MM.1S (cell line): ENCODE measurements at regions not wholly inside any gene's neighbourhood (a gene's known extent, or its start where the extent isn't known, plus 50 kb on each side); places are given as distances from the start of the nearest gene placed in this dataset.

Experiments used
- DNase-seq: peaks from one replicate; pipeline ENCODE4 v3.0.0-alpha.2; 2015
- H2AFZ ChIP-seq: fragments of 300-600 bp; sonication (generic); 2 replicates; pipeline ENCODE4 v1.6.0; 2016; ENCODE audit warnings: antibody characterized with exemption, low read length
- H3F3A ChIP-seq: fragments of 300-600 bp; sonication (generic); 2 replicates; pipeline ENCODE4 v1.6.1; 2016; ENCODE audit warnings: mild to moderate bottlenecking, antibody characterized with exemption, low read length, moderate library complexity, mixed read lengths; ENCODE audit not compliant: insufficient read depth
- H3K27ac ChIP-seq: fragments of 300-600 bp; sonication (generic); 2 replicates; pipeline ENCODE4 v1.5.1; 2016; ENCODE audit warnings: mild to moderate bottlenecking, low read length
- H3K27me3 ChIP-seq: fragments of 300-600 bp; sonication (generic); replicated peaks from 2 replicates; pipeline ENCODE4 v1.6.0; 2016; ENCODE audit warnings: low read length; ENCODE audit not compliant: insufficient read depth
- H3K36me3 ChIP-seq: fragments of 300-600 bp; sonication (generic); replicated peaks from 2 replicates; pipeline ENCODE4 v1.6.1; 2016; ENCODE audit warnings: mild to moderate bottlenecking, low read length, mixed read lengths; ENCODE audit not compliant: insufficient read depth
- H3K4me1 ChIP-seq: fragments of 300-600 bp; sonication (generic); 2 replicates; pipeline ENCODE4 v1.6.1; 2016; ENCODE audit warnings: low read length, mixed read lengths
- H3K4me2 ChIP-seq: fragments of 300-600 bp; sonication (generic); 2 replicates; pipeline ENCODE4 v1.6.0; 2016; ENCODE audit warnings: low read depth, low read length
- H3K4me3 ChIP-seq: fragments of 300-600 bp; sonication (generic); 2 replicates; pipeline ENCODE4 v1.5.1; 2016; ENCODE audit warnings: low read length, mixed read lengths
- H3K79me2 ChIP-seq: fragments of 300-600 bp; sonication (generic); 2 replicates; pipeline ENCODE4 v1.6.1; 2016; ENCODE audit warnings: mixed run types, low read length, mixed read lengths
- H3K9ac ChIP-seq: fragments of 300-600 bp; sonication (generic); 2 replicates; pipeline ENCODE4 v1.6.1; 2016; ENCODE audit warnings: low read length, mixed read lengths
- H3K9me2 ChIP-seq: fragments of 300-600 bp; sonication (generic); replicated peaks from 2 replicates; pipeline ENCODE4 v1.6.1; 2016; ENCODE audit warnings: mild to moderate bottlenecking, low read length, mixed read lengths; ENCODE audit not compliant: insufficient read depth
- H3K9me3 ChIP-seq: fragments of 300-600 bp; sonication (generic); replicated peaks from 2 replicates; pipeline ENCODE4 v1.6.1; 2016; ENCODE audit warnings: mild to moderate bottlenecking, low read length, mixed read lengths; ENCODE audit not compliant: insufficient read depth
- H4K20me1 ChIP-seq: fragments of 300-600 bp; sonication (generic); 2 replicates; pipeline ENCODE4 v1.6.1; 2016; ENCODE audit warnings: mild to moderate bottlenecking, low read length, moderate library complexity, mixed read lengths; ENCODE audit not compliant: insufficient read depth
- EZH2 ChIP-seq: fragments of 300-600 bp; sonication (generic); optimal IDR thresholded peaks from 2 replicates; pipeline ENCODE3; 2017; ENCODE audit warnings: low read depth, mild to moderate bottlenecking, antibody characterized with exemption, low read length, mixed read lengths
- EZH2phosphoT487 ChIP-seq: fragments of 300-600 bp; sonication (generic); IDR thresholded peaks from 2 replicates; pipeline ENCODE4 v1.6.1; 2018; ENCODE audit warnings: antibody characterized with exemption, low read length
- TF ChIP-seq, protein P1 (sequence below): fragments of 300-600 bp; sonication (generic); IDR thresholded peaks from 2 replicates; pipeline ENCODE4 v1.5.1; 2016; ENCODE audit warnings: antibody characterized with exemption, low read length, mixed read lengths

DNA sequence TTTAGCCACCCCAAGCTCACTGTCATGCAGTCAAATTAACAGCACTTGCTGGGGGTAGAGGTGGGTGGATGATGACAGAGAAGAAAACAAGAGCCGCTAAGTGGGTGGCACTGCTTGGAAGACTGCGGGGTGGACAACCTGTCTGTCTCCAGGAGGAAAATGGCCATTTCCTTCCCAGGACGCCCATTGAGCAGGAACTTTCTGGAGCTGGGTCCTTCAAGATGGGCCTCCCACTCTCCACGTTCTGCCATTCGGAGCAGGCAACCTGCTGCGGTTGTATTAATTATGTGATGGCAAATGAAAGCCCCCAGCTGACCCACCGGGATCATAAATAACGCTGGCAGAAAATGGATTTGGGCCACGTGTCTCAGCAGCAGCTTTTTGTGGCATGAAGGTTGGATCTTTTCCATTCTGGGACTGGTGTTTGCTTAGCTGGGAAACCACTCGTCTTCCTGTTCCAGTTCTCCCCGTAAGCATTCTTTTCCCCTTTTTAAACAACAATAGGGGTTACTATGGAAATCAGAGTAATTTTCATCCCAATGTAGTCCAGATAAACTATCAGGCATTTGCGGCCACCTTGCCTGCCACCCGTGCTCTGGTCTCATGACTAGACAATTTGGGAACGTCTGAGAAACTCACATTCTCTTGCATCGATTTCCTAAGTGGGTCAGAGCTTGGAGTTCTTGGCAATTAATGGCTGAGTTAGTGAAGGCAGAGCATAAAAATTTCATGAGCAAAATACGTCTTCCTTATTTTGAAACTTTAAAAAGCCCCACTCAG is 215.5 kb downstream of the ANKRD60 start:
- TF ChIP-seq EZH2 (no peak), EZH2phosphoT487 (no peak)
- TF ChIP-seq, protein P1, sequence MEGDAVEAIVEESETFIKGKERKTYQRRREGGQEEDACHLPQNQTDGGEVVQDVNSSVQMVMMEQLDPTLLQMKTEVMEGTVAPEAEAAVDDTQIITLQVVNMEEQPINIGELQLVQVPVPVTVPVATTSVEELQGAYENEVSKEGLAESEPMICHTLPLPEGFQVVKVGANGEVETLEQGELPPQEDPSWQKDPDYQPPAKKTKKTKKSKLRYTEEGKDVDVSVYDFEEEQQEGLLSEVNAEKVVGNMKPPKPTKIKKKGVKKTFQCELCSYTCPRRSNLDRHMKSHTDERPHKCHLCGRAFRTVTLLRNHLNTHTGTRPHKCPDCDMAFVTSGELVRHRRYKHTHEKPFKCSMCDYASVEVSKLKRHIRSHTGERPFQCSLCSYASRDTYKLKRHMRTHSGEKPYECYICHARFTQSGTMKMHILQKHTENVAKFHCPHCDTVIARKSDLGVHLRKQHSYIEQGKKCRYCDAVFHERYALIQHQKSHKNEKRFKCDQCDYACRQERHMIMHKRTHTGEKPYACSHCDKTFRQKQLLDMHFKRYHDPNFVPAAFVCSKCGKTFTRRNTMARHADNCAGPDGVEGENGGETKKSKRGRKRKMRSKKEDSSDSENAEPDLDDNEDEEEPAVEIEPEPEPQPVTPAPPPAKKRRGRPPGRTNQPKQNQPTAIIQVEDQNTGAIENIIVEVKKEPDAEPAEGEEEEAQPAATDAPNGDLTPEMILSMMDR: no peak
- no peak for DNase-seq
- no peak overlapping the region for H3K27ac ChIP-seq

DNA sequence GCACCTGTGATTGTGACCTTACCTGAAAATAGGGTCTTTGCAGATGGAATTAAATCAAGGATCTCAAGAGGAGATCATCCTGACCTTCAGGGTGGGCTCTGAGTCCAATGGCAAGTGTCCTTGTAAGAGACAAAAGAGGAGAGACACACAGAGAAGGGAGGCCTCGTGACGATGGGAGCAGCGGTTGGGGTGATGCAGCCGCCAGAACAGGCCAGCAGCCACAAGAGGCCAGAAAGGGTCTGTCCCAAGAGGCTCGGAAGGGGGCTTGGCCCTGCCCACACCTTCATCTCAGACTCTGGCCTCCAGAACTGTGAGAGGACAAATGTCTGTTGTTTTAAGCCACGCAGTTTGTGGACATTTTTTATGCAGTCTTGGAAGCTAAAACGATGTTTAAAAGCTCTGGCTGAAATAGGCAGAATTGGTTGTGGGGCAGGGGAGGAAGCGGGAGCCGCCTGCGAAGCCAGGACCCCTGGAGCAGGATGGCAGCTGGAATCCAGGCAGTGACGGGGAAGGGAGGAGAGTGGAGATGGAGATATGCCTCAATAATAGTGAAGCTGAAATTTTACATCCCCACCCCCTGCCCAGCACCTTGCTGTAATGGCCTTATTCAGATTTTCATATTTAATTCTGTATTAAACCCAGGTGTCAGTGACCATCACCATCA is 216.4 kb downstream of the ANKRD60 start:
- no peaks in the 10 kb centered on the region for H3K4me1 ChIP-seq
- H3K4me3 ChIP-seq: no peak overlapping the region
- no peaks in the 10 kb centered on the region for H3K36me3 ChIP-seq
- H3F3A ChIP-seq: no peaks in the 10 kb centered on the region
- no peak overlapping the region for H3K4me2 ChIP-seq
- no peak for DNase-seq
- H3K9me3 ChIP-seq: no peaks in the 10 kb centered on the region
- no peaks in the 10 kb centered on the region for H4K20me1 ChIP-seq
- H2AFZ ChIP-seq: no peak overlapping the region
- H3K79me2 ChIP-seq: no peaks in the 10 kb centered on the region
- no peak overlapping the region for H3K27ac ChIP-seq
- H3K9me2 ChIP-seq: no peaks in the 10 kb centered on the region
- no peak for TF ChIP-seq EZH2
- TF ChIP-seq, protein P1: no peak
- no peak for TF ChIP-seq EZH2phosphoT487
- peaks cover 98% of the 10 kb centered on the region for H3K27me3 ChIP-seq
- H3K9ac ChIP-seq: no peak overlapping the region

More for the DNA sequence above, 215.5 kb downstream of the ANKRD60 start:
- H3F3A ChIP-seq: no peaks in the 10 kb centered on the region
- no peaks in the 10 kb centered on the region for H4K20me1 ChIP-seq
- no peak overlapping the region for H3K4me3 ChIP-seq
- H3K9me3 ChIP-seq: no peaks in the 10 kb centered on the region
- H3K9ac ChIP-seq: no peak overlapping the region
- H3K4me1 ChIP-seq: no peaks in the 10 kb centered on the region
- H2AFZ ChIP-seq: no peak overlapping the region
- no peak overlapping the region for H3K4me2 ChIP-seq
- H3K9me2 ChIP-seq: no peaks in the 10 kb centered on the region
- H3K36me3 ChIP-seq: no peaks in the 10 kb centered on the region
- peaks cover 98% of the 10 kb centered on the region for H3K27me3 ChIP-seq
- H3K79me2 ChIP-seq: no peaks in the 10 kb centered on the region

DNA sequence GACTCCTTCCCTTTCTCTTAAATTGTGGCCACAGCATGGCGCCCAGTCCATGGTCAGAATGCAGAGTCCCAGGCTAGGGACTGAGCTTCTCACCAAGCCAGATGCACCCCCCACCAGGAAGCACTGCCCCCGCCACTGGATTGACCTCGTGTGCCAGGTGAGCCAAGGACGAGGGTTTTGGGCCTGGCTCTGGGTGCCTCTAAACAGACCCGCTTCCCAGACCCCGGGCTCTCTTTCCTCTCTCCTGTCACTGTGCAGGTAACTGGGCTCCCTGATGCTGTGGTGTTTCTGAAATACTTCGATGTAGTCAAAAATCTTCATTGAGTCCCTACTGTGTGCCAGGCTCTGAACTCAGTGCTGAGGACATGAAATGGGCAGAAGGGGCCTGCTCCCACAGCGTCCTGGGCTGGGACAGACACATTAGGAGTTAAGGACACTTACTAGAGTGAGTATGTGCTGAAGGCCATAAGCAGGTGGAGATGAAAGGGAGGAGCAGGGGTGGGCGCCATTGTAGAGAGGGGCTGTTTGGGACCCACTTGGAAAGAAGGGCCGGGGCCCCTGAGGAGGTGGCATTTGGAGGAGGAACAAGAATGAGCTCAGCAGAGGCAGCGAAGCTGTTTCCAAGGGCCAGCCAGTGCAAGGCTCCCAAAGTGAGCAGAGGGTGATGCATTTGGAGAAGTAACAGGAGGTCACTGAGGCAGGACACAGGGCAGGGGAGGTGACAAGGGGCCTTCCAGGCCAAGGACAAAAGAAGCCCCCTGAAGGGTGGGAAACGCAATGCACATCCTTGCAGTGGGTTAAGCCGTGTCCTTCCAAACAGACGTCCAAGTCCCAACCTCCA is 217.1 kb downstream of the ANKRD60 start:
- DNase-seq: no peak
- Histone ChIP-seq H3K4me2 (no peak overlapping the region), H4K20me1 (no peaks in the 10 kb centered on the region), H3F3A (no peaks in the 10 kb centered on the region), H3K4me1 (no peaks in the 10 kb centered on the region), H3K9ac (no peak overlapping the region), H3K27ac (no peak overlapping the region), H3K9me2 (no peaks in the 10 kb centered on the region), H2AFZ (no peak overlapping the region), H3K36me3 (no peaks in the 10 kb centered on the region), H3K79me2 (no peaks in the 10 kb centered on the region), H3K4me3 (no peak overlapping the region), H3K9me3 (no peaks in the 10 kb centered on the region), H3K27me3 (peaks cover 98% of the 10 kb centered on the region)
- no peak for TF ChIP-seq EZH2
